Upper lobe of left lung (tissue), 6 donors: ENCODE measurements at regions not wholly inside any gene's neighbourhood (a gene's known extent, or its start where the extent isn't known, plus 50 kb on each side); places are given as distances from the start of the nearest gene placed in this dataset.

Experiments used
- ATAC-seq, 2 donors: fragments of 200-7000 bp; cut with Tn5 transposase; one replicate each; pipeline ENCODE4 v1.9.1; 2022; ENCODE audit warnings: mild to moderate bottlenecking in 2 of 2, moderate library complexity in 2 of 2; ENCODE audit not compliant: low FRiP score in 2 of 2
- DNase-seq, 2 donors: peaks; one replicate each; pipeline ENCODE4 v3.0.0-alpha.2; 2019 to 2020
- H3K27ac ChIP-seq, 4 donors: fragments of 200-600 bp; sonication (generic); one replicate each; pipeline ENCODE4 v1.5.1; 2016 to 2019
- H3K27me3 ChIP-seq, 4 donors: fragments of 200-600 bp; sonication (generic); one replicate each; pipeline ENCODE4 v1.5.1; 2017 to 2019
- H3K36me3 ChIP-seq, 4 donors: fragments of 200-600 bp; sonication (generic); one replicate each; pipeline ENCODE4 v1.5.1; 2016 to 2019
- H3K4me1 ChIP-seq, 4 donors: fragments of 200-600 bp; sonication (generic); one replicate each; pipeline ENCODE4 v1.5.1; 2018 to 2019
- H3K4me3 ChIP-seq, 4 donors: fragments of 200-600 bp; sonication (generic); one replicate each; pipeline ENCODE4 v1.5.1; 2017 to 2019; ENCODE audit warnings: mild to moderate bottlenecking in 2 of 4, moderate library complexity in 1 of 4
- H3K9me3 ChIP-seq, 4 donors: fragments of 200-600 bp; sonication (generic); one replicate each; pipeline ENCODE4 v1.5.1; 2018 to 2019
- EP300 ChIP-seq, 4 donors: sonication (generic); formaldehyde crosslinking; IDR thresholded peaks; one replicate each; pipeline ENCODE4 v1.5.1; 2017; ENCODE audit warnings: antibody characterized with exemption in 4 of 4, control low read depth in 2 of 4
- POLR2A ChIP-seq, 4 donors: fragments of 450-650 bp; IDR thresholded peaks; one replicate each; pipeline ENCODE4 v1.5.1; 2016 to 2017; ENCODE audit warnings: antibody characterized with exemption in 4 of 4, mild to moderate bottlenecking in 2 of 4
- POLR2AphosphoS5 ChIP-seq, 2 donors: sonication (generic); formaldehyde crosslinking; IDR thresholded peaks; one replicate each; pipeline ENCODE4 v1.5.1; 2017; ENCODE audit warnings: antibody characterized with exemption in 2 of 2
- WGBS, 2 donors: methylation state at CpG; one replicate each; pipeline ENCODE4 v1.1.5; 2017 to 2018; 5-methylcytosine and 5-hydroxymethylcytosine counted together
- TF ChIP-seq, protein P1 (sequence below), 6 experiments: fragments of 450-650 bp in 4 of 6; fragments of 200-600 bp in 2 of 6; sonication (generic) in 2 of 6; IDR thresholded peaks; one replicate each; pipeline ENCODE4 v1.5.1; 2016 to 2019; ENCODE audit warnings: antibody characterized with exemption in 6 of 6
- donor health status: DM: no; HTN: no; CAD: no; lungs with moderate emphysema.
- donor health status: DM: no; HTN: yes; CAD: no; lungs with severe emphysema.

DNA sequence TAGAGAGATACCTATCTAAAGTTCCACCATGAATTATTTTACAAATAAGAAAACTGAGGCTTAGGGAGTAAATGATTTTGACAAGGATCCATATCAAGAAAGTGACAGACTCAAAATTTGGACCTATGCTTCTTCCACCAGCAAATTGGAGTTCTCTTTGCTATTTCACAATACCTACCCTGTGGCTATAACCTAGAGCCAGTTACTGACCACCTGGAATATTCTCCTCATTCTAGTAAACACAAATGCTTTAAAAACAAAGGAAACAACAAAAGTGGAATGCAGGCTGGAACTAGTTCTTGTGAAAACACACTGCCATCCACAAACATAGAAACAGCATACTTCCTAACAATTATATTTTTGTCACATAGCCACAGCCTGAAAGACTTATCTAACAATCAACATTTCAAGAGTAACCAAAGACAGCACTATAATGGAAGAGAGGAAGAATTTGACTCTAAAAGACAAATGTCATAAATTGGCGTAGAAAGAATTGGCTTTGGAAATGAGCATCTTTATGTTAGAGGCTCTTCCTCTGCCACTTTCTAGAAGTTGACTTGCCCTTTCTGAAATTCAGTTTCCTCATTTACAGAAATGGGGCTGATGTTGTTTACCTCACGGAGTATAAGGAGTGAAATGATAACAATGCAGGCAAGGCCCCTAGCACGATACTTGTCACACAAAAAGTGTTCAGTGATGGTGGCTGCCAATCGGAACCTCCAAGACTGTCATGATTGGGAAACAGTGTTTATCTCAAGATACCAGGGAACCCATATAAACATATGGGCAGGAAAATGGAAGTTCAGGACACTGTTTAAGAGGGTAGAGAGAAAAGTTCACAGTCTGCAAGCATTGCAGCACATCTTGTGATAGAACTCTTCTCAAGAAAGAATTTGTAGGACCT is 138.6 kb upstream of the LGR5 start:
- Histone ChIP-seq H3K27me3 (no peaks in the 10 kb centered on the region), H3K4me1 (no peaks in the 10 kb centered on the region), H3K4me3 (no peak overlapping the region), H3K36me3 (no peaks in the 10 kb centered on the region), H3K27ac (no peak overlapping the region), H3K9me3 (no peaks in the 10 kb centered on the region)
- DNase-seq (no peak), ATAC-seq (no peak)
- TF ChIP-seq, protein P1, sequence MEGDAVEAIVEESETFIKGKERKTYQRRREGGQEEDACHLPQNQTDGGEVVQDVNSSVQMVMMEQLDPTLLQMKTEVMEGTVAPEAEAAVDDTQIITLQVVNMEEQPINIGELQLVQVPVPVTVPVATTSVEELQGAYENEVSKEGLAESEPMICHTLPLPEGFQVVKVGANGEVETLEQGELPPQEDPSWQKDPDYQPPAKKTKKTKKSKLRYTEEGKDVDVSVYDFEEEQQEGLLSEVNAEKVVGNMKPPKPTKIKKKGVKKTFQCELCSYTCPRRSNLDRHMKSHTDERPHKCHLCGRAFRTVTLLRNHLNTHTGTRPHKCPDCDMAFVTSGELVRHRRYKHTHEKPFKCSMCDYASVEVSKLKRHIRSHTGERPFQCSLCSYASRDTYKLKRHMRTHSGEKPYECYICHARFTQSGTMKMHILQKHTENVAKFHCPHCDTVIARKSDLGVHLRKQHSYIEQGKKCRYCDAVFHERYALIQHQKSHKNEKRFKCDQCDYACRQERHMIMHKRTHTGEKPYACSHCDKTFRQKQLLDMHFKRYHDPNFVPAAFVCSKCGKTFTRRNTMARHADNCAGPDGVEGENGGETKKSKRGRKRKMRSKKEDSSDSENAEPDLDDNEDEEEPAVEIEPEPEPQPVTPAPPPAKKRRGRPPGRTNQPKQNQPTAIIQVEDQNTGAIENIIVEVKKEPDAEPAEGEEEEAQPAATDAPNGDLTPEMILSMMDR (IDR thresholded peaks at IDR 0.05): no peak
- TF ChIP-seq POLR2A (IDR thresholded peaks at IDR 0.05) (no peak), EP300 (IDR thresholded peaks at IDR 0.05) (no peak), POLR2AphosphoS5 (IDR thresholded peaks at IDR 0.05) (no peak)
- WGBS, 2 donors: 90 to 92% methylated on average over 4 of the region's 4 CpGs

DNA sequence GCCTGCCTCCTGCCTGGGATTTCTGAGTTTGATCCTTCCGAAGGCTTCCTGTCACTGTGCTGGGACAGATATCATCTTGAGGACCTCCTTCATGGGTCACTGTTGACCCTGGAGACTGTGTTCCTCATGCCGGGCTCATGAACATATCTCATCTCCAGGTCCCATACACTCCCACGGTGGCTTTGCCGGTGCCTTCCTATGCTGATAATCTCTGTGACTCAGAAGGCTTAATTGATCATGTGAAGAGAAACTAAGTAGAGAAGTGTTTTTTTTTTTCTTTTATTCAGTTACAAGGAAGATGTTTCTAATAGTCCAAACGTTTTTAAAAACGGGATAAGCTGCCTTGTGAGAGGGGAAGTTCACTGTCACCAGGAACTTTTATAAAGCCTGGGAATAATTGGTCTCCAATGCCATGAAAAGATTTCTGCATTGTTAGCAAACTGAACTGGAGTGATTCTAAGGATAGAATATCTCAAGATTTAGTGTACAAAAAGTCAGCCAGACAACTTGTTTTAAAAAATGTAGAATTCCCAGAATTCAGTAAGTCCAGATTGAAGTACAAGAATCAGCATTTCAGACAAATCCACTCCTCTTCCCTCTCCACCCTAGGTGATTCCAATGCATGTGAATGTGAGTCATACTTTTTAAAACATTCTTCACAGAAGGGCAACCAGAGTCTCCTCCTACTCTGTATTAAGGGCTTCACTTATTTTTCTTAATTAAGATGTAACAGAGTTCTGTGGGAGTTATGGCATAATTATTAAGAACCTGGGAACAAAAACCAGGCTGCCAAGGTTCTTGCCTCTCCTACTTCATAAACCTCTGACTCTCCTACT is 139.8 kb upstream of the LGR5 start:
- no peak for ATAC-seq
- Histone ChIP-seq H3K27me3 (no peaks in the 10 kb centered on the region), H3K4me3 (no peak overlapping the region), H3K4me1 (no peaks in the 10 kb centered on the region), H3K27ac (no peak overlapping the region), H3K9me3 (no peaks in the 10 kb centered on the region), H3K36me3 (no peaks in the 10 kb centered on the region)
- DNase-seq: no peak
- no peak for TF ChIP-seq POLR2AphosphoS5 (IDR thresholded peaks at IDR 0.05)
- TF ChIP-seq, protein P1 (IDR thresholded peaks at IDR 0.05): no peak
- TF ChIP-seq EP300 (IDR thresholded peaks at IDR 0.05): no peak
- no peak for TF ChIP-seq POLR2A (IDR thresholded peaks at IDR 0.05)
- WGBS, 2 donors: 79 to 81% methylated on average over 6 of the region's 6 CpGs

DNA sequence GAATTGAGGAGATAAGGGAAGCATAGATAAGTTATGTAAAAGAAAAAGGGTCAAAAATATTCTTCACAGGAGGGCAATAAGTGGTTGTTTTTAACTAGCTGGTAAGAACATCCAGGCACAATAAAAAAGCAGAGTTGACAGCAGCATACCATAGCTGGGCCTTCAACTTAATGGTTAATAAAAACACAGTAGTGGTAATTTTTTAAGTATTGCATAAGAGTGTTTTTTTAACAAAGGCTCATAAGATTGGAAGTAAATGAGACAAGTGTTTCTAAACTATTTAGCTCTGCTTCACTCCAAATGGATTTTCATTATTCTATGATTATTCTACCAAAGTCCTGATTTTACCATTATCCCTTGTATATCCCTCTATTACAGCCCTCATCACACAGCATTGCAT is 140.1 kb upstream of the TSPAN8 start:
- Histone ChIP-seq H3K4me3 (no peak overlapping the region), H3K27me3 (no peaks in the 10 kb centered on the region), H3K9me3 (no peaks in the 10 kb centered on the region), H3K4me1 (no peaks in the 10 kb centered on the region), H3K27ac (no peak overlapping the region), H3K36me3 (no peaks in the 10 kb centered on the region)
- DNase-seq: no peak
- no peak for ATAC-seq
- TF ChIP-seq POLR2AphosphoS5 (IDR thresholded peaks at IDR 0.05) (no peak), POLR2A (IDR thresholded peaks at IDR 0.05) (no peak)
- TF ChIP-seq, protein P1 (IDR thresholded peaks at IDR 0.05): no peak

DNA sequence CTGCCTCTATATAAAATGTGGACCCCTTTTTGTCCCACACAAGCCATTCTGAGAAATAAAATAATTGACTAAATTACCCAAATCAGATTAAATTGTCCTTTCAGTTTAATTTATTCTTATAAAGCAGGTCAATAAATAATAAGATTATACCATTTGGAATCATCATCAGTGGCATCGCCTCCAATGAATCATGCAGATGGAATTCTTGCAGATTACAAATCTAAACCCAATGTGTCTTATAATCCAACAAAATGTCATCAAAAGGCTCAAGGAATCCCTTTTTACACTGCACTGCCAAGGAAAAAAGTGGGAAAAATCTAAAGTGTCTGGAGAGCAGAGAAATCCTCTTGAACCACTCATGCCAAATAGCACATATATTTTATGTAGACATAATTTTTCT is 138.2 kb upstream of the TSPAN8 start:
- Histone ChIP-seq H3K4me1 (no peaks in the 10 kb centered on the region), H3K4me3 (no peak overlapping the region), H3K27ac (no peak overlapping the region), H3K36me3 (no peaks in the 10 kb centered on the region), H3K9me3 (peaks cover 0 to 12% (median 4%) of the 10 kb centered on the region in 4 donors), H3K27me3 (no peaks in the 10 kb centered on the region)
- ATAC-seq: no peak
- 68 to 78% methylated on average over 1 of the region's 1 CpG for WGBS, 2 donors
- TF ChIP-seq, protein P1 (IDR thresholded peaks at IDR 0.05): no peak
- TF ChIP-seq EP300 (IDR thresholded peaks at IDR 0.05) (no peak), POLR2AphosphoS5 (IDR thresholded peaks at IDR 0.05) (no peak), POLR2A (IDR thresholded peaks at IDR 0.05) (no peak)
- DNase-seq: no peak
